ENCODE measurements at regions not wholly inside any gene's neighbourhood (a gene's known extent, or its start where the extent isn't known, plus 50 kb on each side); places are given as distances from the start of the nearest gene placed in this dataset.
"Not testable (repeated sequence)": the region's sequence is repeated elsewhere in the genome, so short reads cannot be mapped to it uniquely, and the experiment has no call there.

DNA sequence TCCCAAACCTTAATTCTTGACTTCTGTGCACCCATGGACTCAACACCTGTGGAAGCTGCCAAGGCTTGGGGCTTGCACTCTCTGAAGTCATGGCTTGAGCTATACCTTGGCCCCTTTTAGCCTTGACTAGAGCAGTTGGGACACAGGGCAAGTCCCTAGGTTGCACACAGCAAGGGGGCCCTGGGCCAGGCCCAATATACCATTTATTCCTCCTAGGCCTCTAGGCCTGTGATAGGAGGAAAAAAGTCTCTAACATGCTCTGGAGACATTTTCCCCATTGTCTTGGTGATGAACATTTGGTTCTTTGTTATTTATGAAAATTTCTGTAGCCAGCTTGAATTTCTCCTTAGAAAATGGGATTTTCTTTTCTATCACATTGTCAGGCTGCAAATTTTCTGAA is 186.1 kb downstream of the SEMA6D start:
- FAIRE-seq (no peak), DNase-seq (ENCODE audit: low read depth) (no peak)
- H3K27me3 ChIP-seq (ENCODE audit: insufficient read depth, low read length), result no peaks in the 10 kb centered on the region
- no peak overlapping the region for H2AFZ ChIP-seq (ENCODE audit: low read depth, low read length)
- H3K27ac ChIP-seq (ENCODE audit: low read depth, low read length), result no peak overlapping the region
- no peaks in the 10 kb centered on the region for H4K20me1 ChIP-seq (ENCODE audit: insufficient read depth, low read length)
- no peaks in the 10 kb centered on the region for H3K4me1 ChIP-seq (ENCODE audit: insufficient read depth, low read length)
- TF ChIP-seq, protein P1, sequence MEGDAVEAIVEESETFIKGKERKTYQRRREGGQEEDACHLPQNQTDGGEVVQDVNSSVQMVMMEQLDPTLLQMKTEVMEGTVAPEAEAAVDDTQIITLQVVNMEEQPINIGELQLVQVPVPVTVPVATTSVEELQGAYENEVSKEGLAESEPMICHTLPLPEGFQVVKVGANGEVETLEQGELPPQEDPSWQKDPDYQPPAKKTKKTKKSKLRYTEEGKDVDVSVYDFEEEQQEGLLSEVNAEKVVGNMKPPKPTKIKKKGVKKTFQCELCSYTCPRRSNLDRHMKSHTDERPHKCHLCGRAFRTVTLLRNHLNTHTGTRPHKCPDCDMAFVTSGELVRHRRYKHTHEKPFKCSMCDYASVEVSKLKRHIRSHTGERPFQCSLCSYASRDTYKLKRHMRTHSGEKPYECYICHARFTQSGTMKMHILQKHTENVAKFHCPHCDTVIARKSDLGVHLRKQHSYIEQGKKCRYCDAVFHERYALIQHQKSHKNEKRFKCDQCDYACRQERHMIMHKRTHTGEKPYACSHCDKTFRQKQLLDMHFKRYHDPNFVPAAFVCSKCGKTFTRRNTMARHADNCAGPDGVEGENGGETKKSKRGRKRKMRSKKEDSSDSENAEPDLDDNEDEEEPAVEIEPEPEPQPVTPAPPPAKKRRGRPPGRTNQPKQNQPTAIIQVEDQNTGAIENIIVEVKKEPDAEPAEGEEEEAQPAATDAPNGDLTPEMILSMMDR (IDR thresholded peaks at IDR 0.05; ENCODE audit: insufficient read depth, low read depth, low read length), result no peak
- no peak for TF ChIP-seq EZH2 (IDR thresholded peaks at IDR 0.05; ENCODE audit: insufficient read depth, low read length)
- peaks cover 1% of the 10 kb centered on the region for H3K27me3 Mint-ChIP-seq (ENCODE audit: low read depth, unreplicated experiment)
- no peak overlapping the region for H3K4me3 Mint-ChIP-seq (ENCODE audit: unreplicated experiment)
- no peak overlapping the region for H3K9ac ChIP-seq (ENCODE audit: low read length)
- no peaks in the 10 kb centered on the region for H3K36me3 Mint-ChIP-seq (ENCODE audit: low read depth, unreplicated experiment)
- no peaks in the 10 kb centered on the region for H3K79me2 ChIP-seq (ENCODE audit: insufficient read depth, low read length)
- peaks cover 15% of the 10 kb centered on the region for H3K9me3 Mint-ChIP-seq (ENCODE audit: unreplicated experiment)
- H3K4me1 Mint-ChIP-seq (ENCODE audit: low read depth, unreplicated experiment), result no peaks in the 10 kb centered on the region
- no peak overlapping the region for H3K4me2 ChIP-seq (ENCODE audit: low read length)
- no peaks in the 10 kb centered on the region for H3K36me3 ChIP-seq (ENCODE audit: insufficient read depth, low read length)
- peaks cover 6% of the 10 kb centered on the region for H3K9me3 ChIP-seq (ENCODE audit: insufficient read depth, low read depth, low read length)
- no peak overlapping the region for H3K27ac Mint-ChIP-seq (ENCODE audit: unreplicated experiment)
- H3K4me3 ChIP-seq (ENCODE audit: insufficient read depth, low read depth, low read length), result no peak overlapping the region

DNA sequence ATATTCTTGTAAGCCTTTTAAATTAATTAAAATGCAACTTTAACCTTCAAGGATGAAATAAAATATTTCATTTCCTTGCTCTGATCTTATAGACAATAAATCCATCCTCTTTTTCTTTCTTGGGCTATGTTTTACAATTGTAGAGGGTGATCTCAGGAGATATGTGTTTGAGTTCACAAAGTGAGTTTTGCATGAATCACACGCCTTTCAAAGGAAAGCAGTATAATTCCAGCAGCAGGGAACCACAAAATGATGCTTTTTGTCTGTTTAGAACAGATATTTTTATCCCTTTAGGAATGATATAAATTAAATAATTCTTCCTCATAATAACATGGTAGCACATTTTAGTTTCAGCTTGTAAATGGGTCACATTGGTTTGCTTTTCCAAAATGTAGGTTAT is 191.2 kb downstream of the SEMA6D start:
- Histone ChIP-seq H3K9ac (ENCODE audit: low read length) (no peak overlapping the region), H3K4me2 (ENCODE audit: low read length) (no peak overlapping the region), H3K4me3 (ENCODE audit: insufficient read depth, low read depth, low read length) (no peak overlapping the region), H3K27me3 (ENCODE audit: insufficient read depth, low read length) (no peaks in the 10 kb centered on the region), H3K4me1 (ENCODE audit: insufficient read depth, low read length) (no peaks in the 10 kb centered on the region), H2AFZ (ENCODE audit: low read depth, low read length) (no peak overlapping the region), H4K20me1 (ENCODE audit: insufficient read depth, low read length) (no peaks in the 10 kb centered on the region), H3K79me2 (ENCODE audit: insufficient read depth, low read length) (no peaks in the 10 kb centered on the region), H3K9me3 (ENCODE audit: insufficient read depth, low read depth, low read length) (no peaks in the 10 kb centered on the region), H3K36me3 (ENCODE audit: insufficient read depth, low read length) (no peaks in the 10 kb centered on the region), H3K27ac (ENCODE audit: low read depth, low read length) (no peak overlapping the region)
- Mint-ChIP-seq H3K4me1 (ENCODE audit: low read depth, unreplicated experiment) (no peaks in the 10 kb centered on the region), H3K4me3 (ENCODE audit: unreplicated experiment) (no peak overlapping the region), H3K27ac (ENCODE audit: unreplicated experiment) (no peak overlapping the region), H3K27me3 (ENCODE audit: low read depth, unreplicated experiment) (no peaks in the 10 kb centered on the region), H3K36me3 (ENCODE audit: low read depth, unreplicated experiment) (no peaks in the 10 kb centered on the region), H3K9me3 (ENCODE audit: unreplicated experiment) (peaks cover 9% of the 10 kb centered on the region)
- no peak for TF ChIP-seq EZH2 (IDR thresholded peaks at IDR 0.05; ENCODE audit: insufficient read depth, low read length)
- TF ChIP-seq, protein P1 (IDR thresholded peaks at IDR 0.05; ENCODE audit: insufficient read depth, low read depth, low read length), result no peak
- no peak for FAIRE-seq
- no peak for DNase-seq (ENCODE audit: low read depth)

DNA sequence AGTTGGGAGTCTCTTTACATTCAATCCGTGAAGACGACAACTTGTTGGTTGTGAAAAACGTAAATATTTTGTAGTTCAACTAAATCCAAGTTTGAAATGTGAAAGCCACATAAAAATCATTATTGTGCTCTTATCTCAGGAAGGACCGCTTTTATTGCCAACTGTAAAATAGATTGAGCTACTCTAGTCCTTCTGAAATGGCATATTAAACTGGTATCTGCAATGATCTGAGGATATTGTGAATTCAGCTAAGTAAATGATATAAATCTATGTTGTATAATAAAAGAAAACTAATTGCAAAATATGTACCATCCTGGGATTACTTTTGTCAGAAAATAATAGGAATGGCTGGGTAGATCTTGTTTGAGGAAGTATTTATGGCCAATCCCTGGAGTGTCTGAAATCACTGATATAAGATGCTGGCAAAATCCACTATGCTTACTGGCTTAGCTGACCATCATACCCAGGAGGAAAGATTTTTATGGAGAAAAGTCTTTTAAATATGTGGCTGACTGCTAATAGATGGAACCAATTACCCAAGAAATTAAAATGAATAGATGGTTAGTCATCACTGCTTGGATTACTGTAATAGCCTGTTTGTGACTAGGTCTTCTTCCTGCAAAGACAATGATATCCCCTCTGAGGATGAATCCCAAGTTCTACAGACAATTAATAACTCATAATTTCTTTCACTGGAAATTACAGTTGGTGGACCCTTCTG is 191.8 kb downstream of the SEMA6D start:
- Mint-ChIP-seq H3K36me3 (ENCODE audit: low read depth, unreplicated experiment) (no peaks in the 10 kb centered on the region), H3K27ac (ENCODE audit: unreplicated experiment) (no peak overlapping the region), H3K9me3 (ENCODE audit: unreplicated experiment) (peaks cover 5% of the 10 kb centered on the region), H3K27me3 (ENCODE audit: low read depth, unreplicated experiment) (no peaks in the 10 kb centered on the region), H3K4me1 (ENCODE audit: low read depth, unreplicated experiment) (no peaks in the 10 kb centered on the region), H3K4me3 (ENCODE audit: unreplicated experiment) (no peak overlapping the region)
- FAIRE-seq (no peak), DNase-seq (ENCODE audit: low read depth) (no peak)
- Histone ChIP-seq H3K4me1 (ENCODE audit: insufficient read depth, low read length) (no peaks in the 10 kb centered on the region), H3K27me3 (ENCODE audit: insufficient read depth, low read length) (no peaks in the 10 kb centered on the region), H3K9me3 (ENCODE audit: insufficient read depth, low read depth, low read length) (no peaks in the 10 kb centered on the region), H2AFZ (ENCODE audit: low read depth, low read length) (no peak overlapping the region), H3K9ac (ENCODE audit: low read length) (no peak overlapping the region), H3K4me3 (ENCODE audit: insufficient read depth, low read depth, low read length) (no peak overlapping the region), H3K36me3 (ENCODE audit: insufficient read depth, low read length) (no peaks in the 10 kb centered on the region), H3K4me2 (ENCODE audit: low read length) (no peak overlapping the region), H3K79me2 (ENCODE audit: insufficient read depth, low read length) (no peaks in the 10 kb centered on the region), H3K27ac (ENCODE audit: low read depth, low read length) (no peak overlapping the region), H4K20me1 (ENCODE audit: insufficient read depth, low read length) (no peaks in the 10 kb centered on the region)
- TF ChIP-seq EZH2 (IDR thresholded peaks at IDR 0.05; ENCODE audit: insufficient read depth, low read length), result no peak
- TF ChIP-seq, protein P1 (IDR thresholded peaks at IDR 0.05; ENCODE audit: insufficient read depth, low read depth, low read length), result no peak

DNA sequence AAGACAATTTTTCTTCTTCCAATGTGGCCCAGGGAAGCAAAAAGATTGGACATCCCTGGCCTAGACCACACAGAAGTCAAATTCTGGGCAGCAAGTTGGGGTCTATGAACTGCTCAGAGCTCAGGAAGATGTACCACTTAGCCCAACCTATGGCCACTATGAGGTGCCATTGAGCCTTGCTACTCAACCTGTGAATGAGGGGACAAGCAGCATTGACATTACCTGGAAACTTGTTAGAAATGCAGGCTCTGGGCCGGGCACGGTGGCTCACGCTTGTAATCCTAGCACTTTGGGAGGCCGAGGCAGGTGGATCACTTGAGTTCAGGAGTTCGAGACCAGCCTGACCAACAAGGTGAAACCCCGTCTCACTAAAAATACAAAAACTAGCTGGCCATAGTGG is 195.6 kb downstream of the SEMA6D start:
- not testable (repeated sequence) for H3K79me2 ChIP-seq (ENCODE audit: insufficient read depth, low read length); FAIRE-seq; H4K20me1 ChIP-seq (ENCODE audit: insufficient read depth, low read length); DNase-seq (ENCODE audit: low read depth); H3K27me3 Mint-ChIP-seq (ENCODE audit: low read depth, unreplicated experiment); H3K27ac Mint-ChIP-seq (ENCODE audit: unreplicated experiment); H3K27ac ChIP-seq (ENCODE audit: low read depth, low read length); H3K4me1 Mint-ChIP-seq (ENCODE audit: low read depth, unreplicated experiment); H3K4me2 ChIP-seq (ENCODE audit: low read length); H3K36me3 Mint-ChIP-seq (ENCODE audit: low read depth, unreplicated experiment); H3K4me1 ChIP-seq (ENCODE audit: insufficient read depth, low read length); H3K4me3 Mint-ChIP-seq (ENCODE audit: unreplicated experiment); H3K36me3 ChIP-seq (ENCODE audit: insufficient read depth, low read length); H2AFZ ChIP-seq (ENCODE audit: low read depth, low read length); H3K9ac ChIP-seq (ENCODE audit: low read length); H3K27me3 ChIP-seq (ENCODE audit: insufficient read depth, low read length); H3K4me3 ChIP-seq (ENCODE audit: insufficient read depth, low read depth, low read length); H3K9me3 Mint-ChIP-seq (ENCODE audit: unreplicated experiment); H3K9me3 ChIP-seq (ENCODE audit: insufficient read depth, low read depth, low read length)
